LNCaP clone FGC (cell line): ENCODE measurements at regions not wholly inside any gene's neighbourhood (a gene's known extent, or its start where the extent isn't known, plus 50 kb on each side); places are given as distances from the start of the nearest gene placed in this dataset.

Source experiments
- DNase-seq: peaks from one replicate; pipeline ENCODE4 v3.0.0-alpha.2; 2011; ENCODE audit warnings: low read depth
- H3K4me3 ChIP-seq: 2 replicates; pipeline ENCODE4 v1.5.1; 2011; ENCODE audit warnings: mild to moderate bottlenecking, low read depth, low read length, control low read depth
- TF ChIP-seq, protein P1 (sequence below): IDR thresholded peaks from 2 replicates; pipeline ENCODE4 v1.5.1; 2012; ENCODE audit warnings: mild to moderate bottlenecking; ENCODE audit not compliant: control insufficient read depth, insufficient read depth; ENCODE audit errors: extremely low read depth

DNA sequence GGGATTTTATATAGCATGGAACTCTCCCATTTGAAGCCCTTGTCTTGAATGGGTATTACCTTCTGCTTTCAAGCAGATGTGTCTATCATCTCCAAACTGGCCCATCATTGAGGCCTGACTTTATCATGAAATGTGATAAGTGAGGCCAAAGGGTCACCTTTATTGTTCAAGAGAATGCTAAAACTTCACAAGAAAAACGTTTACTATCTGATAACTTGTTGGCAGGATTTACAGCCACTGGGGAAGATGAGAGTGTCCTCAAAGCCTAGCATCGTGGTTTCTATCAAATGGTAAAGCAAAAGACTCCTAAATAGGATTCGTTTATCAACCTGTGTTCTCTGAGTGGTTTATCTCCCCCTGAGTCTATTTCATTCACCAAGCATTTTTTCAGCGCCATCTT is 62.0 kb upstream of the CLMN start:
- DNase-seq: no peak
- TF ChIP-seq, protein P1, sequence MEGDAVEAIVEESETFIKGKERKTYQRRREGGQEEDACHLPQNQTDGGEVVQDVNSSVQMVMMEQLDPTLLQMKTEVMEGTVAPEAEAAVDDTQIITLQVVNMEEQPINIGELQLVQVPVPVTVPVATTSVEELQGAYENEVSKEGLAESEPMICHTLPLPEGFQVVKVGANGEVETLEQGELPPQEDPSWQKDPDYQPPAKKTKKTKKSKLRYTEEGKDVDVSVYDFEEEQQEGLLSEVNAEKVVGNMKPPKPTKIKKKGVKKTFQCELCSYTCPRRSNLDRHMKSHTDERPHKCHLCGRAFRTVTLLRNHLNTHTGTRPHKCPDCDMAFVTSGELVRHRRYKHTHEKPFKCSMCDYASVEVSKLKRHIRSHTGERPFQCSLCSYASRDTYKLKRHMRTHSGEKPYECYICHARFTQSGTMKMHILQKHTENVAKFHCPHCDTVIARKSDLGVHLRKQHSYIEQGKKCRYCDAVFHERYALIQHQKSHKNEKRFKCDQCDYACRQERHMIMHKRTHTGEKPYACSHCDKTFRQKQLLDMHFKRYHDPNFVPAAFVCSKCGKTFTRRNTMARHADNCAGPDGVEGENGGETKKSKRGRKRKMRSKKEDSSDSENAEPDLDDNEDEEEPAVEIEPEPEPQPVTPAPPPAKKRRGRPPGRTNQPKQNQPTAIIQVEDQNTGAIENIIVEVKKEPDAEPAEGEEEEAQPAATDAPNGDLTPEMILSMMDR: no peak
- no peak overlapping the region for H3K4me3 ChIP-seq

- no peak overlapping the region for H3K4me3 ChIP-seq
- no peak for DNase-seq
- TF ChIP-seq, protein P1: no peak
These were observed 60.8 kb upstream of the CLMN start for GRCh38 chr14:95380350-95381042.

GRCh38 chr14:95379634-95380033 is 59.9 kb upstream of the CLMN start:
- H3K4me3 ChIP-seq: no peak overlapping the region
- no peak for DNase-seq
- TF ChIP-seq, protein P1: no peak

DNA sequence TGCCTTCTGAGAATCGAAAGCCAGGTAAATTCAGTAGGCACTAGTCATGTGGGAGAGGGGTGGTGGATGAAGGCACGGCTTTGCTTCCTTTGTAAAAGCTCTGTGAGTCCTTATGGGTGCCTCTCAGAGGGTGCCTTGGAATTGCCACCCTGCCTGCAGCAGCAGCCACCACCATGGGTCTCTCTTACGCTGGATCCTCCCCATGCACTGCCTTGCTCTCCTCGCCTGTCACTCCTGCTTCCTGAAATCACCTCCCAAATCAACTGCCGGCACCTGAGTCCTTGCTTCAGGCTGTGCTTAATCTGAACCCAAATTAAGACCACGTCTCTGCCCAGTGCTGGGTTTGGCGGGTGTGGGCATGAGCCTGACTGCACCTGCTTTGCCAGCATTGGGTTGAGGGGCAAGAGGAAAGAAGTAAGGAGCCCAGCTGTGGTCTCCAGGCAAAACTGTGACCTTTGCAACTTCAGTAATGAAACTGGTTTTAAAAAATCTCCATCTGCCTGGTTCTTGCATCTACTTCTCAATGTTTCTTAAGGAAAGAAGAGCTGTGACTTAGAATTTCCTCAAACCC is 55.9 kb upstream of the CLMN start:
- TF ChIP-seq, protein P1: no peak
- DNase-seq: no peak
- no peak overlapping the region for H3K4me3 ChIP-seq

DNA sequence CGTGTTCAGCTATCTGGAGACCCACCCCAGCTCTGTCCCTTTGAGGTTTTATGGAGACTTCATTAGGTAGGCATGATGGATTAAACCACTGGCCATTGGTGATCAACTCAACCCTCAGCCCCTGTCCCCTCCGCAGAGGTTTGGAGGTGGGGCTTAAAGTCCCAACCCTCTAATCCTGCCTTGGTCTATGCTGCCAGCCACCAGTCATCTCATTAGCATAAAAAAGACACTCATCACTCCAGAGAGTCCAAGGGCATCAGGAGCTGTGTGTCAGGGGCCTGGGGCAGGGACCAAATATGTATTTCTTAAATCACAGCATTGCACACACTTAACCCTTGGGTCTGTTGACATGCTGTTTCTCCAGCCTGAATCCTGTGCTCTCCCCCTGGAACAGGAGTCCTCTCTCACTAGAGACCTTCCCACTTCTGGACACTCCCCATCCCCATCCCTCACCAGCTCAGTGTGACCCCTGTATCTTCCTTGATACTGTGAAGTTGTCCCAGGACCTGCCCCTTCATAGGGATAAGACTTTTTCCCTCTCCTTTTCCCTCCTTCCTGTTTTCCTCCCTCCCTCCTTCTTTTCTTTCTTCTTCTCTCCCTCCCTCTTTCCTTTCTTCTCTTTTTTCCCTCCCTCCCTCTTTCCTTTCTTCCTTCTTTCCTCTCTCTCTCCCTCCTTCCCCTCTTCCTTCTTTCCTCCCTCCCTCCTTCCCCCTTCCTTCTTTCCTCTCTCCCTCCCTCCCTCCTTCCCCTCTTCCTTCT is 54.7 kb upstream of the CLMN start:
- no peak for DNase-seq
- TF ChIP-seq, protein P1: no peak
- no peak overlapping the region for H3K4me3 ChIP-seq

DNA sequence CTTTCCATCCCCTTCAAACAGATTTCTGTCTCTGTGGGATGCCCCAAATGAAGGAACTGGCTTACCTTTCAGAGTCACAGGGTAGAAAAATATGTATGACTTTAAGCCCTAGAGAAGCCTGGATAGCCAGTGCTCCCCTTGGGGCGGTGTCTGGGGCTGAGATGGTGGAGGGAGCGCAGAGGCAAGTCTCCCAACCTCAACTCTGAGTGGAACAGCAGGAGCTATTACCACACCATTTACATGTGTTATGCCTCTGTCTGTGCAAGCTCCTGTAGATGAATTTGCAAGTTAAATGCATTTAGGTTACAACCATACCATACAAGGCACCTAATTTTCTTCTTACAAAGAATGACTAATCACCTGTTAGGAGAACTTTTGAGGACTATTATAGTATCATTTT is 50.4 kb upstream of the CLMN start:
- TF ChIP-seq, protein P1: no peak
- no peak for DNase-seq
- H3K4me3 ChIP-seq: no peak overlapping the region
